ENCODE measurements at regions not wholly inside any gene's neighbourhood (a gene's known extent, or its start where the extent isn't known, plus 50 kb on each side); places are given as distances from the start of the nearest gene placed in this dataset.

- DNase-seq (ENCODE audit: insufficient read length, low spot score, missing footprints) = no peak
- no peak for TF ChIP-seq CTCF (IDR thresholded peaks at IDR 0.05; ENCODE audit: extremely low read depth, low read depth, low read length)
- H2AFZ ChIP-seq (ENCODE audit: low read length) = no peak overlapping the region
- H3K4me3 ChIP-seq (ENCODE audit: insufficient read depth, low read length) = no peak overlapping the region
- H3K79me2 ChIP-seq (ENCODE audit: insufficient read depth, low read length) = no peaks in the 10 kb centered on the region
- H3K27me3 ChIP-seq (ENCODE audit: insufficient read depth, low read length) = peaks cover 3% of the 10 kb centered on the region
- no peaks in the 10 kb centered on the region for H3K36me3 ChIP-seq (ENCODE audit: insufficient read depth, low read length)
- no peak overlapping the region for H3K27ac ChIP-seq (ENCODE audit: low read depth, low read length)
- H3K4me1 ChIP-seq (ENCODE audit: insufficient read depth, low read length) = no peaks in the 10 kb centered on the region
- no peaks in the 10 kb centered on the region for H3K9me3 ChIP-seq (ENCODE audit: low read depth, low read length)
- no peaks in the 10 kb centered on the region for H4K20me1 ChIP-seq (ENCODE audit: insufficient read depth, low read length)
- no peak overlapping the region for H3K4me2 ChIP-seq (ENCODE audit: insufficient read depth, low read length)
Observed at GRCh38 chr2:64374686-64375085, 79.3 kb upstream of the LGALSL start.

GRCh38 chr2:64376926-64377325, 77.0 kb upstream of the LGALSL start:
- no peak for DNase-seq (ENCODE audit: insufficient read length, low spot score, missing footprints)
- H3K27me3 ChIP-seq (ENCODE audit: insufficient read depth, low read length) = peaks cover 7% of the 10 kb centered on the region
- H3K27ac ChIP-seq (ENCODE audit: low read depth, low read length) = no peak overlapping the region
- H3K4me1 ChIP-seq (ENCODE audit: insufficient read depth, low read length) = no peaks in the 10 kb centered on the region
- H3K9me3 ChIP-seq (ENCODE audit: low read depth, low read length) = no peaks in the 10 kb centered on the region
- H3K79me2 ChIP-seq (ENCODE audit: insufficient read depth, low read length) = no peaks in the 10 kb centered on the region
- TF ChIP-seq CTCF (IDR thresholded peaks at IDR 0.05; ENCODE audit: extremely low read depth, low read depth, low read length) = no peak
- no peaks in the 10 kb centered on the region for H4K20me1 ChIP-seq (ENCODE audit: insufficient read depth, low read length)
- no peaks in the 10 kb centered on the region for H3K36me3 ChIP-seq (ENCODE audit: insufficient read depth, low read length)
- H3K4me3 ChIP-seq (ENCODE audit: insufficient read depth, low read length) = no peak overlapping the region
- no peak overlapping the region for H3K4me2 ChIP-seq (ENCODE audit: insufficient read depth, low read length)
- no peak overlapping the region for H2AFZ ChIP-seq (ENCODE audit: low read length)

GRCh38 chr2:64379186-64379585, 74.8 kb upstream of the LGALSL start:
- DNase-seq (ENCODE audit: insufficient read length, low spot score, missing footprints) = no peak
- H3K79me2 ChIP-seq (ENCODE audit: insufficient read depth, low read length) = no peaks in the 10 kb centered on the region
- no peaks in the 10 kb centered on the region for H3K9me3 ChIP-seq (ENCODE audit: low read depth, low read length)
- H3K27ac ChIP-seq (ENCODE audit: low read depth, low read length) = no peak overlapping the region
- no peak overlapping the region for H3K4me2 ChIP-seq (ENCODE audit: insufficient read depth, low read length)
- no peak overlapping the region for H2AFZ ChIP-seq (ENCODE audit: low read length)
- H3K4me3 ChIP-seq (ENCODE audit: insufficient read depth, low read length) = no peak overlapping the region
- H3K27me3 ChIP-seq (ENCODE audit: insufficient read depth, low read length) = peaks cover 15% of the 10 kb centered on the region
- H4K20me1 ChIP-seq (ENCODE audit: insufficient read depth, low read length) = no peaks in the 10 kb centered on the region
- no peak for TF ChIP-seq CTCF (IDR thresholded peaks at IDR 0.05; ENCODE audit: extremely low read depth, low read depth, low read length)
- no peaks in the 10 kb centered on the region for H3K36me3 ChIP-seq (ENCODE audit: insufficient read depth, low read length)
- no peaks in the 10 kb centered on the region for H3K4me1 ChIP-seq (ENCODE audit: insufficient read depth, low read length)

- Histone ChIP-seq H3K27ac (ENCODE audit: low read depth, low read length) (no peak overlapping the region), H3K9me3 (ENCODE audit: low read depth, low read length) (no peaks in the 10 kb centered on the region), H3K4me1 (ENCODE audit: insufficient read depth, low read length) (no peaks in the 10 kb centered on the region), H4K20me1 (ENCODE audit: insufficient read depth, low read length) (no peaks in the 10 kb centered on the region), H3K27me3 (ENCODE audit: insufficient read depth, low read length) (peaks cover 15% of the 10 kb centered on the region), H3K4me3 (ENCODE audit: insufficient read depth, low read length) (no peak overlapping the region), H3K4me2 (ENCODE audit: insufficient read depth, low read length) (no peak overlapping the region), H3K79me2 (ENCODE audit: insufficient read depth, low read length) (no peaks in the 10 kb centered on the region), H2AFZ (ENCODE audit: low read length) (no peak overlapping the region), H3K36me3 (ENCODE audit: insufficient read depth, low read length) (no peaks in the 10 kb centered on the region)
- DNase-seq (ENCODE audit: insufficient read length, low spot score, missing footprints) = no peak
- no peak for TF ChIP-seq CTCF (IDR thresholded peaks at IDR 0.05; ENCODE audit: extremely low read depth, low read depth, low read length)
Observed at GRCh38 chr2:64380853-64381527, 73.0 kb upstream of the LGALSL start.

Measured in osteoblast (primary cell).